NB4 (cell line): ENCODE measurements at regions not wholly inside any gene's neighbourhood (a gene's known extent, or its start where the extent isn't known, plus 50 kb on each side); places are given as distances from the start of the nearest gene placed in this dataset.

Source experiments
- DNase-seq: peaks from one replicate; pipeline ENCODE4 v3.0.0; 2010; ENCODE audit warnings: low read depth
- H3K4me3 ChIP-seq: one replicate; pipeline ENCODE4 v1.5.1; 2011; ENCODE audit warnings: mild to moderate bottlenecking, low read depth, low read length, moderate library complexity
- CTCF ChIP-seq: IDR thresholded peaks from one replicate; pipeline ENCODE4 v1.5.1; 2012; ENCODE audit warnings: low read depth, low read length
- MYC ChIP-seq: IDR thresholded peaks from 2 replicates; pipeline ENCODE4 v1.6.1; 2011; ENCODE audit warnings: low read depth, low read length
- POLR2A ChIP-seq: IDR thresholded peaks from 2 replicates; pipeline ENCODE4 v1.6.1; 2011; ENCODE audit warnings: mild to moderate bottlenecking; ENCODE audit not compliant: insufficient read length; ENCODE audit errors: extremely low read depth
- TF ChIP-seq, protein P1 (sequence below): IDR thresholded peaks from 2 replicates; pipeline ENCODE4 v1.6.1; 2011; ENCODE audit warnings: low read depth, low read length

DNA sequence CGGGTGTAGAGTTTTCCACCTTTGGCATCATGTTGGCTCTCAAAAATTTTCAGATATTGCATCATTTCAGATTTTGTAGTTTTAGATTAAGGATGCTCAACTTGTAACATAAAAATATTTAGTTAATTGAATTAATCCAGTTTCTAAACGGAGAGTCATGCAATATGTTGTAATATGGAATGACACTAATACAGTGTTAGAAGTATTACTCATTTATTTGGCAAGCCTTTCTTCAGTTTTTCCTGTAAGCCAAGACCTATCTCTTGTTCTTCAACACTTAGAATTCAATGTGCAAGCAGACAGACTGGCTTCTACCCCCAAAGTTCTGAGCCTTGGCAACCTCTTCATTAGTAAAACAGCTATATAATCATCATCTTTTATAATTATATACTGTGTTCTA is 985.0 kb upstream of the GOT2 start:
- TF ChIP-seq, protein P1, sequence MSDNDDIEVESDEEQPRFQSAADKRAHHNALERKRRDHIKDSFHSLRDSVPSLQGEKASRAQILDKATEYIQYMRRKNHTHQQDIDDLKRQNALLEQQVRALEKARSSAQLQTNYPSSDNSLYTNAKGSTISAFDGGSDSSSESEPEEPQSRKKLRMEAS: no peak
- TF ChIP-seq MYC (no peak), POLR2A (no peak), CTCF (no peak)
- no peak for DNase-seq

GRCh38 chr16:59707436-59708226 is 973.5 kb upstream of the GOT2 start:
- H3K4me3 ChIP-seq: no peak overlapping the region
- no peak for DNase-seq
- TF ChIP-seq MYC (no peak), POLR2A (no peak), CTCF (no peak)
- TF ChIP-seq, protein P1: no peak

More for the DNA sequence above, 985.0 kb upstream of the GOT2 start:
- no peak overlapping the region for H3K4me3 ChIP-seq

- H3K4me3 ChIP-seq: no peak overlapping the region
- TF ChIP-seq MYC: no peak
- no peak for TF ChIP-seq CTCF
- no peak for TF ChIP-seq POLR2A
- TF ChIP-seq, protein P1: no peak
- DNase-seq: no peak
These were observed 968.1 kb upstream of the GOT2 start for GRCh38 chr16:59701963-59702930.

DNA sequence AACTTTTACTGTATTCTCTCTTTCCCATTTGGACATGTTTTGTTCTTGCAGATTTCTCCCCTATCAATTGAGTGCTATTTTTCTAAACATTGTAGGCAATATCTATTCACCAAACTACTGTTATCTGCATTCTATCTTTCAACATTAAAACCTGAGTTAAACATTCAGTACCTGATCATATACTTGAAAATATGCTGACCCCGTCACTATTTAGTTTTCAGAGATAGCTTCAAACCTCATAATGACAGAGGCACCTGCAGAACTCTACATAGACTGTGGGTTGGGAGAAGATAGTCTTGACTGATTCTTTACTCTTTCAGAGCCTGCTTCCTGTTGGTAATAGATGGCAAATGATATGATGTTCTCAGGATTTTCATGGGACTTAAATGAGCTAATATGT is 965.7 kb upstream of the GOT2 start:
- DNase-seq: no peak
- no peak for TF ChIP-seq CTCF
- TF ChIP-seq, protein P1: no peak
- TF ChIP-seq MYC: no peak
- TF ChIP-seq POLR2A: no peak
- no peak overlapping the region for H3K4me3 ChIP-seq

GRCh38 chr16:59698346-59699020 is 964.4 kb upstream of the GOT2 start:
- TF ChIP-seq MYC (no peak), POLR2A (no peak), CTCF (no peak)
- TF ChIP-seq, protein P1: no peak
- DNase-seq: peak; percentile 1
- no peak overlapping the region for H3K4me3 ChIP-seq
